GM21529 (cell line): ENCODE measurements at regions not wholly inside any gene's neighbourhood (a gene's known extent, or its start where the extent isn't known, plus 50 kb on each side); places are given as distances from the start of the nearest gene placed in this dataset.

Source experiments
- ATAC-seq: cut with Tn5 transposase; IDR thresholded peaks from one replicate; pipeline ENCODE4 v1.9.1; 2021; ENCODE audit not compliant: unreplicated experiment

DNA sequence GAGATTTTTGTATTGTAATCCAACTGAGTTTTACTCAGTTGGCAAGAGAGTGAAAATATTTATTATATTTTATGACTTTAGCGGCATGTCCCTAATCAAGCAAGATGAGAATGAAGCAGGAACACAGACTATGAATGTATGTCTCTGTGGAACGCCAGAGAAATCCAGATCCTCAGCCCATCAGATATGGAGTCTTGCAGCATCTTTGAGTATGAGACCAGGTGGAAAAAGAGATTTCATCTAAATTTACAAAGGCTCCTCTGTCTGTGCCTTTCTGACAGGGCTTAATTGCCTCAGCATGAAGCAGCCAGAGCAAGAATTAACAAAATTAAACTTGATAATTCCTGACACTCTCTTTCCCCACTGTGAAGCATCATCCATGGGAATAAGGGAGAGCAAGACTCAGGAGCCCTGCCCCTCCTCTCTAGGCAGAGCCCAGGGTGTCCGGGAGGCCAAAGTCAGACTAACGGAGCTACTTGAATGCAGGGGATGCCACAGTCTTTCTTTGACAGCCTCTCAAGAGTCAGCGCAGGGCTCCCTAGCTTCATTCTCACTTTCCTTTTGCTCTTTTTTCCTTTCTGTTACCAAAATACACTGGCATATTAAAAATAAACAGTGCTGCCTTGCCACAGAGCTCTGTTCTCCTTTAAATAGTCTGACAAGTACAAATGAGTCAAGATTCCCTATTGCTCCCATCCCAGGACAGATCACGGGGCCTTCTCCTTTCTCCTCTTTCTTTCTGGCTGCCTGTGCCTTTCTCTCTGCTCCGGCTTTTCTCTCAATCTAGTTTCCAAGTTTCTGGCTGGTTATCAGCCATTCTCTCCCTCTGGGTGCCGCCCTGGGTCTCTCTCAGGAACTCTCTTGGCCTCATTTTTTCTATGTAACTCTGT, 132.2 kb upstream of the INHBA start:
- no peak for ATAC-seq

- ATAC-seq = no peak
Measured at GRCh38 chr7:41832941-41833340, 130.1 kb upstream of the INHBA start.

GRCh38 chr7:41830271-41830670, 127.4 kb upstream of the INHBA start:
- ATAC-seq = no peak

- no peak for ATAC-seq
Measured at GRCh38 chr7:41828911-41829310, 126.0 kb upstream of the INHBA start.

DNA sequence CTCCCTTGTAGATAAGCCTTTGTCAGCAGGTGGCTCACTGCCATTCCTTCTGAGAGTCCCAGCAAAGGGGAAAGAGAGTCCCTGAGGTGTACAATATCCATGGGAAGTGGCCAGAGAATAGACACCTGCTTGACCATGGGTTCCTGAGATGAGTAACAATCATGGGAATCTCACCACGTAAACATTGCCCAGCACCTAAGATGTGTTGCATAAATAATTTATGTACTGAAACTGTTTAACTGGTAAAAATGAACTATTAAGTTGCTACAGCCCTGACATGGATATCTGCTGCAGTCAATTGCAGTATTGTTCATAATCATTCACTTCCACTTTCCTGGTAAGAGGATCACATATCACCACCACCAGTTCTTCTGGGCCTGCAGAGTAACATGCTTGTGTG, 123.8 kb upstream of the INHBA start:
- no peak for ATAC-seq

GRCh38 chr7:41825927-41826480, 123.1 kb upstream of the INHBA start:
- no peak for ATAC-seq

DNA sequence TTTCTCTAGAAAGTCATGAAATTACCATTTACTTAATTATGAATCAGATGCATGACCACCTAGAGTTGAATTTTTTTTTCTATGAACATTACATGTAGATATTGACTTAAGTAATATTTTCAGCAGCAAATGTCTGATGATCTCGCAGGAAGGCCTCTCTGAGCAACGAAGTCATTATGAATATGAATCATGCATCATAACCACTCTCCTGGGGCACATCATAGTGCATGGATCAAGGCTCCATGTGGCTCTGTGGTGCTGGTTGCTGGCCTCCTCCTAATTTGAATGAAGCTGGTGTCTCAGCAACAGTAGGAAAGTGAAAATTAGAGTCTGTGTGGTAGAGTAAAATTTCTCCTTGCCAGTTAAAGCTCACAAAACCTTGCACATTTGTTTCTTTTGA, 121.4 kb upstream of the INHBA start:
- ATAC-seq = no peak

- ATAC-seq = no peak
Measured at GRCh38 chr7:41822259-41822817, 119.4 kb upstream of the INHBA start.

GRCh38 chr7:41821521-41822213, 118.8 kb upstream of the INHBA start:
- no peak for ATAC-seq

DNA sequence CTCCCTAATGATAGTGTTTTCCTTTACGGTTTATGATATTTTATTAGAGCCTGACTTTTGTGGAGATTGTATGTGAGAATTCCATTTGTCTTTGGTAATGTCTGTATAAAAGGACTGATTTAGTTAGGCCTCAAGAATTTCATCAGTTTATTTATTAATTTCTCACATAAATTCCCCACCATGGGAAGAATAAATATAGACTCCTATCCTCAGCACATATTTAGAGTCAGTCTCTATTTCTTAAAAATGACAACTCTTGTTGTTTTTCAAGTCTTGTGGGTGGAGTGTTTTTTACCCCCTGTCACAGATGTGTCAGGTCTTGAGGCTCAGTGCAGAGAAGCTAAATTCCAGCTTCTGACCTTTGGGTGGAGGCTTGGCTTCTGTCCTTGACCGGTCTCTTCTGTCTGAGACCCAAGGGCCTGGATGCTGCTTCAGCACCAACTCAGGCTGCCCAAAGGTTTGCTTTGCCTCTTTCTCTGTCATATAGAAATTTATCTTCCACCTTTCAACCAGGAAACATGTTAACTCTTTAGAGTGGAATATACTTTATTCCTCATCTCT, 117.3 kb upstream of the INHBA start:
- no peak for ATAC-seq

DNA sequence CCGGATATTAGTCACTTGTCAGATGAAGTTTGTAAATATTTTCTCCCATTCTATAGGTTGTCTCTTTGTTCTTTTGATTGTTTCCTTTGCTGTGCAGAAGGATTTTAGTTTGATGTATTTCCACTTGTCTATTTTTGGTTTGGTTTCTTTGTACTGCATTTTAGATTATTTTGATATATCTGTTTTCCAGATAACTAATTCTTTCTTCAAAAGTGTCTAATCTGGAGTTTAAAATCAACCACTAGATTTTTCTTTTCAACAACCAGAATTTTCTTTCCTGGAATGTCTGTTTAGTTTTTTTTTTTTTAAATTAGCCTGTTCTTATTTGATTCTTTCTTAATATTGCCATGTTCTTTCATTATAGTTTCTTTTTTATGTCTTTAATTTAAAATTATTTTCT, 116.8 kb upstream of the INHBA start:
- no peak for ATAC-seq

- ATAC-seq = no peak
Measured at GRCh38 chr7:41818765-41819398, 116.0 kb upstream of the INHBA start.

GRCh38 chr7:41817386-41817785, 114.5 kb upstream of the INHBA start:
- ATAC-seq = peak; percentile 68

DNA sequence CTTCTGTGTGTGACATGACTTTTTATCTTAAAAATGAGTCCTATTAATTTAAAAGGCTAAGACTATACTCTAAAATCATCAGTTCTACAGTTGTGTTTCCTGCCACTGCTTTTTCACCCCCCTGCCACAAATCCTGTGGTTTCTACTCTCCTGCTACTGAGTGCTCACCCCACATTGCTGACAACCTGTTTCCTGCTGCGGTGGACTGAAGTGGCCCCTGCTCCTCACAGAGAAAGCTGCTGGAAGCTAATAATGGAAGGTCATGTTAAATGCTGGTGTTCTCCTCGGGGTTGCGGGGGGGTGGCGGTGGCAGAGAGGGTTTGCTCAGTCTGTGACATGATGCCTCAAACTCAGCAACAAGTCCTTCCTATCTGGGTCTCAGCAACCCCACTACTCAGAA, 113.2 kb upstream of the INHBA start:
- ATAC-seq = peak; percentile 64

GRCh38 chr7:41814888-41815287, 112.0 kb upstream of the INHBA start:
- ATAC-seq = no peak

DNA sequence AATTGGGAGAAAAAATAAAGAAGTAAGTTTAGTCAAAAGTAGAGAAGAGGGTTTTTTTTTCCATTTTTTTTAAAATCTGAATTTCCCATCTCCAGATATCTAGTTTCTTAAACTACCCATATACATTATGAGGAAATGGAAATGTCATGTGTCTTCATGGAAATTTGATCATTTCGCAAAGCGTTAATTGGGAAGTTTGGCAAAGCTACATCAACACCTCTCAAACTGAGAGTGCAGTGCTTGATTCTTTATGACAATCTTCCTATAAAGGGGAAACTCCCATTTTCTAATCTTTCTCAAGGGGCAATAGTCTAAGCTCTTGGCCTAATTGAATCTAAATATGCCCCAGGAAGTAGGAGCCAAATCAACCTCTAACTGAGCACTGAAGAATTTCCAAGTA, 110.4 kb upstream of the INHBA start:
- ATAC-seq = no peak

DNA sequence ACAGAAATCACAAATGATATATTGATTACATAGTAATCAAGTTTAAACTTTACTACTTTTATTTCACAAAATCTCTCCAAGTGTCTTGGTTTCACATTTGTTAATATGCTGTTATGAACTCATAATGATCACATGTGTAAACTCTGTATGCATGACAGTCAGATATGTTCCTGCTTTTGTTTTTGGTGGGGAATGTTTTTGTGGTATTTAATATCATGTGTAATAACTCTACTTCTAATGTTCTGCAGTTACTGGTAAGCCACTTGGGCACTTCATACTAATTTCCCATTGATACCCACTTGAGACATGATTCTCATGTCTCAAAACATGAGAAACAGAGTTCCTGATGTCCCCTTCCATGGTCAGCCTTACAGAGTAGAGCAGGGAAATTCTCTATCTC, 109.1 kb upstream of the INHBA start:
- ATAC-seq = no peak

DNA sequence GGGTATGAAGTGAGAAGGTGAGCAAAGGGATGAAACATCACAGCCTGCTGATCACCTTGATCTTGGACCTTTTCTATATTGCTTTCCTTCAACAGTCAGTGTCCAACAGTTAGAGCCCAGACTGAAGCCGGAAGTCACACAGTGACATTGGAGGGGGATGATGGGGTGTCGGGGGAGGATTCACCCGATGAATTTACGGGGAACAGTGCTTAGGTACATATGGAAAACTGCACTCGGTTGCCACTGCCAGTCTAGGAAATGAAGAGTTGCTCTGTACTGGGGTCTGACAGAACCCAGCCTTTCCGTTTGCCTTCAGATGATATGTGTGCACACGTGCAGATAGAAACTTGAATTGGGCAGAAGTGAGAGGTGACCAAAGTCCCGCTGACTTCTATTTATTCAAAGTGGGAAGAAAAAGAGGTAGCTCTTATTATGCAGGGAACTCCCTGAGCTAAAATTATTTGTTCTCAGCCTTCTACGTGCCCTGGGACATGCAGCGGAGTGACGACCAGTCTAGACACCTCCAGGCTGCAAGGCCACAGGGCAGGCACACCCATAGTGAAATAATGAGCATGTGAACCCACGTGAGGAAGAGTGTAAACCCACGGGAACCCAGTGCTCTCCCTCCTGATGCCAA, 107.2 kb upstream of the INHBA start:
- ATAC-seq = peak; percentile 92

DNA sequence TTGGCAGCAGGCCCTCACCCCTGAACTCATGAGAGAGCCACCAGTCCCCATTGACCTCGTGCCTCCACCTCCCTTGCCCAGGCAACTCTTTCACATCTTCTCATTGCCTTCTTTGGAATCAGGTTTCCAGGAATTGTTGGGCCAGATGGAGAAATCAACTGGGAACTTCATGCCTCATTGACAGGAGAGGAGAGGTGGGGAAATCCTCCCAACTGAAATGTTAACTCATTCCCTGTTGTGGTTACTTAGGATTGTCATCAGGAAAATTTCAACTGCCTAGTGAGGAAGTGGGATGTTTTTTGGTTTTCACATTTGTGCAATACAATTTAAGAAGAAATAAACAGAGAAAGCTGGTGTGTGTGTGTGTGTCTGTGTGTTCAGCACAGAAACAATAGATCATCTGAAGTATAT, 106.6 kb upstream of the INHBA start:
- ATAC-seq = no peak

DNA sequence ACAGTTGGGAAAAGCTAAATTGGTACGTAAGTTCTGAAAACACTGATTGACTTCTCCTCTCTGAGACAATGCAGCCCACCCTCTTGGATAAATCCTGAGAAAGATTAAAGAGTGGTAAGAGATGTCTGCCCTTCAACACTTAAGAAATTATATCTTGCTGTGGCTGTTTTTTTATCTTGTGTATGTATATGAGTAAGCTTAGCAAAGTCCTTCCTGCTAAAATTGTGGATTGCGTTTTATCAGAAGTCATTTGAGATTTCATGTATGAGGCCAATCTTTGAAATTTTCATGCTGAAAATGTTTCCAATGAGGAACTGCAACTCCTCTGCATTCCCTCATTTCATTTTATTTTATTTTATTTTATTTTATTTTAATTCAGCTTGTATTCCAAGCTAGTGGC, 106.2 kb upstream of the INHBA start:
- no peak for ATAC-seq

DNA sequence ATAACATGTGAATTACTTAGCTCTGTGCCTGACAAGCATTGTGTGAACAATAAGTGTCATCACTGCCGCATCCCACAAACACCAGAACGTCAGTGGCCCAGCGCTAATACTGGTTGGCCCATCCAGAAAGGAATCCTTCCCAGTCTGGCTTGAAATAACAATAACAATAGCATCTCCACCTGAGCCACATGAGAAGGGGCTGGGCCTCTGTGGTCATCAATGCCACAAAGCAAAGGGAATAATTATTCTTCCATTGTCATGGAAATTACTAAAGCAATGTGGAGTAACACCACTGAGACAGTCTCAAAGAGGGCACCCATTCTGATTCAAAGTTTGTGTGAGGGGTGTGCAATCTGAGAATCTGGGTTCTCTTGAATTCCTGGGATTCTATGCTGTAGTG, 105.7 kb upstream of the INHBA start:
- ATAC-seq = no peak
